ENCODE measurements at regions not wholly inside any gene's neighbourhood (a gene's known extent, or its start where the extent isn't known, plus 50 kb on each side); places are given as distances from the start of the nearest gene placed in this dataset.
A peak's percentile ranks its signal among the peaks of the same experiment; 100 is the strongest.

DNA sequence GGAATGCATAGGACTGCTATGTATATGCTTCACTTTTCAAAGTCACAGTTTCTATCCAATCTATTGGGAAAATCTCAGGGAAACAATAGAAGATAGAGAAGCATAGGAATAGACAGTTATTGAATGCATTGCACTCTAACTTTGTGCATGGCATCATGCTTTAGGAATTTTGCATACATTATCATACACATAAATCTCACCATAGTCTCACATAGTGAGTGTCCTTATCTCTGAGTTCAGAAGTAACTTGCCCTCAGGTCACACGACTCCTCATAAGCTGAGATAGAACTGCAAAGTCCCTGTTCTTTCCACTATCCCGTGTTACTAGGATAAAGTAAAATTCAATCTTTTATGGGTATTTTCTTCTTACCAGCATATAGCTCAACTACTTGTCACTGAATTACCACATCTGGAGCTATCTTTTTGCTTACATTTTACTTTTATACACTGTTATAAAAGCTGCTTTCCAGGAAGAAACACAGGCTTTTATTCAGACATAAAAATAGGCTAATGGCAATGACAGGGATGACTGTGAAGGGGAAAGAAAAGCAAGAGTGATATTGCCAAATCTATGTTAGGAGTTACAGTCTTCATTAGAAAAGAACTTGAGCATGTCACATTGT, 666.9 kb downstream of the XIRP2 start:
- no peaks in the 10 kb centered on the region for H3K36me3 ChIP-seq
- no peak overlapping the region for H3K27ac ChIP-seq (replicated peaks in 1 of 4)
- DNase-seq (ENCODE audit: extremely low spot score): no peak
- no peaks in the 10 kb centered on the region for H3K9me3 ChIP-seq
- no peak overlapping the region for H3K4me3 ChIP-seq
- intact Hi-C loops (cut with DNase I): no loop called here
- 85% methylated on average over 2 of the region's 2 CpGs for WGBS
- H3K27me3 ChIP-seq: no peaks in the 10 kb centered on the region
- no peaks in the 10 kb centered on the region for H3K4me1 ChIP-seq
- TF ChIP-seq POLR2A (IDR thresholded peaks at IDR 0.05; ENCODE audit: low read depth) (no peak), POLR2AphosphoS5 (IDR thresholded peaks at IDR 0.05) (no peak), EP300 (IDR thresholded peaks at IDR 0.05) (no peak)
- TF ChIP-seq, protein P1, sequence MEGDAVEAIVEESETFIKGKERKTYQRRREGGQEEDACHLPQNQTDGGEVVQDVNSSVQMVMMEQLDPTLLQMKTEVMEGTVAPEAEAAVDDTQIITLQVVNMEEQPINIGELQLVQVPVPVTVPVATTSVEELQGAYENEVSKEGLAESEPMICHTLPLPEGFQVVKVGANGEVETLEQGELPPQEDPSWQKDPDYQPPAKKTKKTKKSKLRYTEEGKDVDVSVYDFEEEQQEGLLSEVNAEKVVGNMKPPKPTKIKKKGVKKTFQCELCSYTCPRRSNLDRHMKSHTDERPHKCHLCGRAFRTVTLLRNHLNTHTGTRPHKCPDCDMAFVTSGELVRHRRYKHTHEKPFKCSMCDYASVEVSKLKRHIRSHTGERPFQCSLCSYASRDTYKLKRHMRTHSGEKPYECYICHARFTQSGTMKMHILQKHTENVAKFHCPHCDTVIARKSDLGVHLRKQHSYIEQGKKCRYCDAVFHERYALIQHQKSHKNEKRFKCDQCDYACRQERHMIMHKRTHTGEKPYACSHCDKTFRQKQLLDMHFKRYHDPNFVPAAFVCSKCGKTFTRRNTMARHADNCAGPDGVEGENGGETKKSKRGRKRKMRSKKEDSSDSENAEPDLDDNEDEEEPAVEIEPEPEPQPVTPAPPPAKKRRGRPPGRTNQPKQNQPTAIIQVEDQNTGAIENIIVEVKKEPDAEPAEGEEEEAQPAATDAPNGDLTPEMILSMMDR (IDR thresholded peaks at IDR 0.05): no peak

DNA sequence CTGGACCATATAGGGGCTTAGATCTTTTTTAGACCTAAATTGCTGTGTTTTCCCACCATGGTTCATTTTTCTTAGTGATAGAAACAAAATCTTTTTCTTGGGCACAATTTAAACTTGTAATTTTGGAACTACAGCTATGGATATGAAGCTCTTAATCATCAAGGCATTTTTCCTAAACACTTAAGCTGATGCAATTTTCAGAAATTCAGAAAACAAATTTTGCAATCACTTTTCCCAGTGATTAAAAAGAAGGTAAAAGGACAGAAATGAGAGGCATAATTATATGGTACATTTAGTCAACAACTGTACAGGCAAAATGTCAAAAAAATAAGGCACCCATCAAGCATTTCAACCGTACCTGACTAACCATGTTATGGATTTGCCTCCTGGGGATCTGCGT, 665.4 kb downstream of the XIRP2 start:
- H3K9me3 ChIP-seq: no peaks in the 10 kb centered on the region
- H3K27ac ChIP-seq (replicated peaks in 1 of 4): no peak overlapping the region
- H3K36me3 ChIP-seq: no peaks in the 10 kb centered on the region
- no peaks in the 10 kb centered on the region for H3K27me3 ChIP-seq
- H3K4me1 ChIP-seq: no peaks in the 10 kb centered on the region
- intact Hi-C loops (cut with DNase I): no loop called here
- H3K4me3 ChIP-seq: no peak overlapping the region
- 90% methylated on average over 2 of the region's 2 CpGs for WGBS
- DNase-seq (ENCODE audit: extremely low spot score): no peak
- TF ChIP-seq, protein P1 (IDR thresholded peaks at IDR 0.05): no peak
- no peak for TF ChIP-seq POLR2A (IDR thresholded peaks at IDR 0.05; ENCODE audit: low read depth)
- TF ChIP-seq EP300 (IDR thresholded peaks at IDR 0.05): no peak
- TF ChIP-seq POLR2AphosphoS5 (IDR thresholded peaks at IDR 0.05): no peak

DNA sequence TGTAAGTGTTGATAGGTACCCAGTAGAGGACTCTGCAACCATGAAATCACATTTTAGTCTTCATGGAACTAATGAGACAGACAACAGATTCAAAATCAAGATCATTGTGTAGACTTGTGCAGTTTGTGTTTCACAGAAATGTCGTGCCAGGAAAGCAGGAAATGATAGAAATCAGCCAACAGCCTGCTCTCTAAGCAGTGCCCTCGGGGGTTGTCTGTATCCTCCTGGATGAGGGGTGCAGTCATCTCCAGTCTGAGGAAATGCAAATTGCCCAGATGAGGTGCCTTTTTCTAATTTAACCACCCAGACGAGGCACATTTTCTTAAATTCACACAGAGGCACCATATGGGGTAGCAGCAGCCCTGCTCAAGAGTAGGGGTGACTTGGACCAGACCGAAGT, 663.1 kb downstream of the XIRP2 start:
- 49% methylated on average over 4 of the region's 4 CpGs for WGBS
- DNase-seq (ENCODE audit: extremely low spot score): no peak
- no peaks in the 10 kb centered on the region for H3K36me3 ChIP-seq

DNA sequence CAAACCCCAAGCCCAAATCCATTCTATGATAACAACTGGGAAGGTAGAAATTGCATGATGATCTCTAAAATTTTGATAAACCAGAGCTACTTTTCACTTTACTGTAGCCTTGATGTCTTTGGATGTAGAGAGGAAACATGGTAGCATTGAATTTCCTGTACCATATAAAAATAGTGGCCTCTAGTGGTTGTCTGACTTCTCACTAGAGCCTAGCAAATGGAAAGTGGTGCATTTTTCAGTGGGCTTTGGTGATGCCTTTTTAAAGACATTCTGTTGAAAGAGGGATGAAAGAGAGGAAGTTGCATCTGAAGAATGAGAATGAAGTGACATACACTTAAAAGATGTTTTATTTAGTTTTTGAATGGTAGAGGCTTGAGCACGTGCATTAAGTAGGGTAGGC, 662.2 kb downstream of the XIRP2 start:
- no peak for TF ChIP-seq POLR2A (IDR thresholded peaks at IDR 0.05; ENCODE audit: low read depth)
- TF ChIP-seq, protein P1 (IDR thresholded peaks at IDR 0.05): peak in 1 of 3 experiments; percentile 14
- no peak overlapping the region for H3K27ac ChIP-seq (replicated peaks in 1 of 4)
- no peaks in the 10 kb centered on the region for H3K9me3 ChIP-seq
- 73% methylated on average over 1 of the region's 1 CpG for WGBS
- H3K36me3 ChIP-seq: no peaks in the 10 kb centered on the region
- H3K27me3 ChIP-seq: no peaks in the 10 kb centered on the region
- DNase-seq (ENCODE audit: extremely low spot score): no peak
- no peak overlapping the region for H3K4me3 ChIP-seq
- no peaks in the 10 kb centered on the region for H3K4me1 ChIP-seq
- intact Hi-C loops (cut with DNase I): no loop called here

More for the DNA sequence above, 663.1 kb downstream of the XIRP2 start:
- TF ChIP-seq POLR2AphosphoS5 (IDR thresholded peaks at IDR 0.05) (no peak), EP300 (IDR thresholded peaks at IDR 0.05) (no peak), POLR2A (IDR thresholded peaks at IDR 0.05; ENCODE audit: low read depth) (no peak)
- TF ChIP-seq, protein P1 (IDR thresholded peaks at IDR 0.05): no peak
- Histone ChIP-seq H3K4me3 (no peak overlapping the region), H3K27me3 (no peaks in the 10 kb centered on the region), H3K27ac (replicated peaks in 1 of 4) (no peak overlapping the region), H3K9me3 (no peaks in the 10 kb centered on the region), H3K4me1 (no peaks in the 10 kb centered on the region)
- intact Hi-C loops (cut with DNase I): no loop called here

DNA sequence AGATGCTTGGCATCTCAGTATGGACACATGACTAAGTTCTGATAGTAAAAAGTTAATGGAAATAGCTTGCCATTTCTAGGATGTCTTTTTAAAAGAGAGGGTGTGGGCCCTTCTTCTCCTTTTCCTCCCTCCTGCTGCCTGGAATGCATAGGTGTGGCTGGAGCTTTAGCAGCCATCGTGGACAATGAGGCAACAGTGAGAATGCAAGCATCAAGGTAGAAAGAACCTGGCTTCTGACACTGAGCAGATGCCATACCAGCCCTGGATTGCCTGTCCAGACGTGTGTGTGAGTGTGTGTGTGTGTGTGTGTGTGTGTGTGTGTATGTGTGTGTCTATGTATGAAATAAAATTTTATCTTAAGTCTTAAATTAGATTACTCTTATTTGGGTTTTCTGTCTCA, 660.1 kb downstream of the XIRP2 start:
- no peak overlapping the region for H3K4me3 ChIP-seq
- H3K4me1 ChIP-seq: no peaks in the 10 kb centered on the region
- WGBS: 71% methylated on average over 2 of the region's 2 CpGs
- H3K36me3 ChIP-seq: no peaks in the 10 kb centered on the region
- no peaks in the 10 kb centered on the region for H3K9me3 ChIP-seq
- no peak overlapping the region for H3K27ac ChIP-seq (replicated peaks in 1 of 4)
- intact Hi-C loops (cut with DNase I): no loop called here
- H3K27me3 ChIP-seq: no peaks in the 10 kb centered on the region
- no peak for DNase-seq (ENCODE audit: extremely low spot score)
- TF ChIP-seq EP300 (IDR thresholded peaks at IDR 0.05) (no peak), POLR2AphosphoS5 (IDR thresholded peaks at IDR 0.05) (no peak)
- TF ChIP-seq, protein P1 (IDR thresholded peaks at IDR 0.05): no peak

All from esophagus muscularis mucosa (tissue), 4 donors.